H1 (cell line): ENCODE measurements at regions not wholly inside any gene's neighbourhood (a gene's known extent, or its start where the extent isn't known, plus 50 kb on each side); places are given as distances from the start of the nearest gene placed in this dataset.

Experiments
- CTCF ChIA-PET: fragments of 300-600 bp; sonication (Branson Sonifier 250); formaldehyde crosslinking; loops from one replicate; lab custom pipeline; 2021; ENCODE audit not compliant: partially characterized antibody; lab: Charles Lee
- POLR2A ChIA-PET: fragments of 300-600 bp; sonication (Branson Sonifier 250); formaldehyde crosslinking; loops from one replicate; lab custom pipeline; 2021; ENCODE audit warnings: inconsistent platforms; ENCODE audit not compliant: partially characterized antibody; lab: Charles Lee
- DNase-seq, 2 experiments: peaks; one replicate each; pipeline versions ENCODE4 v3.0.0 to v3.0.0-alpha.2; 2010 to 2022; ENCODE audit warnings: low spot score in 2 of 2, low read depth in 1 of 2, mixed read lengths in 1 of 2
- FAIRE-seq: peaks from 2 replicates; lab custom pipeline; 2011; peaks lifted over from hg19 to GRCh38; lab: Jason Lieb, UNC
- H2AFZ ChIP-seq: 2 replicates; pipeline ENCODE4 v1.8.1; 2012; ENCODE audit warnings: low read length, inconsistent platforms
- H2AK5ac ChIP-seq: 2 replicates; pipeline ENCODE4 v1.6.1; 2013; ENCODE audit warnings: low read depth, low read length
- H2BK120ac ChIP-seq: replicated peaks from 2 replicates; pipeline ENCODE3; 2013; ENCODE audit warnings: low read depth, low read length, inconsistent platforms
- H2BK12ac ChIP-seq: 2 replicates; pipeline ENCODE4 v1.6.1; 2013; ENCODE audit warnings: low read depth, low read length
- H2BK15ac ChIP-seq: 2 replicates; pipeline ENCODE4 v1.6.1; 2013; ENCODE audit warnings: low read length
- H2BK20ac ChIP-seq: 2 replicates; pipeline ENCODE4 v1.6.1; 2013; ENCODE audit warnings: low read length
- H2BK5ac ChIP-seq: 2 replicates; pipeline ENCODE4 v1.6.1; 2013; ENCODE audit warnings: low read depth, low read length
- H3K14ac ChIP-seq: 2 replicates; pipeline ENCODE4 v1.6.1; 2013; ENCODE audit warnings: inconsistent platforms; ENCODE audit not compliant: insufficient read length
- H3K18ac ChIP-seq: 2 replicates; pipeline ENCODE4 v1.6.1; 2013; ENCODE audit warnings: low read length; ENCODE audit errors: extremely low read depth
- H3K23ac ChIP-seq: 2 replicates; pipeline ENCODE4 v1.6.1; 2013; ENCODE audit warnings: inconsistent platforms; ENCODE audit not compliant: insufficient read length
- H3K23me2 ChIP-seq: 2 replicates; pipeline ENCODE4 v1.6.1; 2013; ENCODE audit warnings: low read depth, low read length
- H3K27ac ChIP-seq: 2 replicates; pipeline ENCODE4 v1.6.1; 2011; ENCODE audit warnings: low read depth, low read length, inconsistent platforms
- H3K27me3 ChIP-seq, 4 experiments: replicated peaks in 1 of 4; 1 replicate in 1 of 4; 2 replicates in 3 of 4; pipeline versions ENCODE4 v1.6.1 to v1.8.1; 2011 to 2013; ENCODE audit warnings: low read length in 3 of 4, mild to moderate bottlenecking in 3 of 4, inconsistent platforms in 2 of 4, mixed read lengths in 2 of 4, moderate library complexity in 1 of 4; ENCODE audit not compliant: control insufficient read depth in 3 of 4, insufficient read depth in 3 of 4; ENCODE audit errors: extremely low read depth in 1 of 4
- H3K36me3 ChIP-seq, 4 experiments: 2 replicates each; pipeline versions ENCODE4 v1.6.1 to v1.8.1; 2011 to 2013; ENCODE audit warnings: mild to moderate bottlenecking in 4 of 4, low read length in 3 of 4, moderate library complexity in 2 of 4, control low read depth in 1 of 4, inconsistent platforms in 1 of 4; ENCODE audit not compliant: insufficient read depth in 4 of 4, control insufficient read depth in 2 of 4
- H3K4ac ChIP-seq: replicated peaks from 2 replicates; pipeline ENCODE3; 2013; ENCODE audit warnings: low read length, low read depth, mixed read lengths, inconsistent platforms; ENCODE audit not compliant: insufficient read length
- H3K4me1 ChIP-seq, 4 experiments: replicated peaks in 1 of 4; 1 replicate in 1 of 4; 2 replicates in 3 of 4; pipeline versions ENCODE4 v1.6.1 to v1.8.1; 2011 to 2013; ENCODE audit warnings: low read length in 3 of 4, inconsistent platforms in 2 of 4, mixed read lengths in 1 of 4; ENCODE audit not compliant: insufficient read depth in 4 of 4, control insufficient read depth in 3 of 4
- H3K4me2 ChIP-seq, 2 experiments: 2 replicates each; pipeline versions ENCODE4 v1.6.1 to v1.8.1; 2011 to 2013; ENCODE audit warnings: low read depth in 2 of 2, low read length in 2 of 2, control low read depth in 1 of 2, inconsistent platforms in 1 of 2, mild to moderate bottlenecking in 1 of 2; ENCODE audit not compliant: insufficient read depth in 1 of 2
- H3K4me3 ChIP-seq, 4 experiments: fragments of 200-600, 300-600 bp in 1 of 4; sonication (generic), shearing (Covaris generic), sonication (Bioruptor Twin) in 1 of 4; 2 replicates each; pipeline versions ENCODE4 v1.5.1 to v1.8.1; 2011 to 2016; ENCODE audit warnings: low read length in 4 of 4, low read depth in 3 of 4, control low read depth in 2 of 4, inconsistent platforms in 2 of 4, mild to moderate bottlenecking in 2 of 4, mixed read lengths in 1 of 4, moderate library complexity in 1 of 4; ENCODE audit not compliant: insufficient read depth in 2 of 4; ENCODE audit errors: extremely low read depth in 1 of 4
- H3K56ac ChIP-seq: replicated peaks from 2 replicates; pipeline ENCODE3; 2013; ENCODE audit warnings: low read depth, mild to moderate bottlenecking, mixed read lengths, low read length, inconsistent platforms; ENCODE audit not compliant: insufficient read length
- H3K79me1 ChIP-seq: 2 replicates; pipeline ENCODE4 v1.6.1; 2013; ENCODE audit warnings: low read depth, low read length, control low read depth
- H3K79me2 ChIP-seq, 2 experiments: 2 replicates each; pipeline versions ENCODE4 v1.6.1 to v1.8.1; 2012 to 2013; ENCODE audit warnings: low read length in 2 of 2, mild to moderate bottlenecking in 2 of 2, inconsistent platforms in 1 of 2; ENCODE audit not compliant: insufficient read depth in 2 of 2, control insufficient read depth in 1 of 2
- H3K9ac ChIP-seq, 4 experiments: replicated peaks in 1 of 4; 1 replicate in 1 of 4; 2 replicates in 3 of 4; pipeline versions ENCODE4 v1.6.1 to v1.8.1; 2011 to 2013; ENCODE audit warnings: low read depth in 3 of 4, low read length in 3 of 4, control low read depth in 2 of 4, mild to moderate bottlenecking in 2 of 4, moderate library complexity in 2 of 4, inconsistent platforms in 1 of 4; ENCODE audit errors: extremely low read depth in 1 of 4
- H3K9me3 ChIP-seq, 2 experiments: 2 replicates each; pipeline versions ENCODE4 v1.6.1 to v1.8.1; 2012 to 2013; ENCODE audit warnings: mild to moderate bottlenecking in 2 of 2, moderate library complexity in 2 of 2, control low read depth in 1 of 2, inconsistent platforms in 1 of 2, low read depth in 1 of 2, low read length in 1 of 2, mixed read lengths in 1 of 2; ENCODE audit not compliant: insufficient read depth in 2 of 2
- H4K20me1 ChIP-seq, 2 experiments: replicated peaks in 1 of 2; 2 replicates each; pipeline versions ENCODE3 to v1.8.1; 2011 to 2013; ENCODE audit warnings: inconsistent platforms in 2 of 2, low read length in 2 of 2, mild to moderate bottlenecking in 1 of 2; ENCODE audit not compliant: insufficient read depth in 2 of 2, control insufficient read depth in 1 of 2
- H4K5ac ChIP-seq: 2 replicates; pipeline ENCODE4 v1.6.1; 2013; ENCODE audit warnings: low read length, low read depth, mixed read lengths, inconsistent platforms; ENCODE audit not compliant: insufficient read length
- H4K8ac ChIP-seq: 2 replicates; pipeline ENCODE4 v1.8.0; 2013; ENCODE audit warnings: mild to moderate bottlenecking, moderate library complexity, low read length, inconsistent platforms; ENCODE audit not compliant: insufficient read depth; ENCODE audit errors: extremely low read depth
- H4K91ac ChIP-seq: replicated peaks from 2 replicates; pipeline ENCODE3; 2013; ENCODE audit warnings: low read length, mixed read lengths, inconsistent platforms; ENCODE audit not compliant: insufficient read length
- ATF2 ChIP-seq: IDR thresholded peaks from 2 replicates; pipeline ENCODE4 v1.6.1; 2012; ENCODE audit warnings: low read length, inconsistent platforms
- EP300 ChIP-seq, 2 experiments: IDR thresholded peaks; 1 replicate in 1 of 2; 2 replicates in 1 of 2; pipeline ENCODE4 v1.6.1; 2011 to 2012; ENCODE audit warnings: low read depth in 2 of 2, low read length in 2 of 2, mild to moderate bottlenecking in 2 of 2, borderline replicate concordance in 1 of 2, inconsistent platforms in 1 of 2, moderate library complexity in 1 of 2
- GABPA ChIP-seq: IDR thresholded peaks from 2 replicates; pipeline ENCODE4 v1.6.1; 2011; ENCODE audit warnings: mild to moderate bottlenecking, low read length, moderate library complexity, borderline replicate concordance; ENCODE audit not compliant: insufficient read depth
- HDAC2 ChIP-seq, 2 experiments: fragments of 300-600 bp in 1 of 2; sonication (generic) in 1 of 2; IDR thresholded peaks; 2 replicates each; pipeline ENCODE4 v1.6.1; 2011 to 2012; ENCODE audit warnings: low read depth in 2 of 2, low read length in 2 of 2, mild to moderate bottlenecking in 2 of 2, moderate library complexity in 2 of 2, borderline replicate concordance in 1 of 2, inconsistent platforms in 1 of 2
- RXRA ChIP-seq: IDR thresholded peaks from 2 replicates; pipeline ENCODE4 v1.6.1; 2011; ENCODE audit warnings: low read depth, mild to moderate bottlenecking, low read length, moderate library complexity; ENCODE audit not compliant: insufficient read depth
- SP2 ChIP-seq: IDR thresholded peaks from 2 replicates; pipeline ENCODE4 v1.6.1; 2012; ENCODE audit warnings: mild to moderate bottlenecking, low read length, inconsistent platforms
- WGBS, 2 experiments: shearing (Covaris generic) in 1 of 2; methylation state at CpG; one replicate each; pipeline versions ENCODE4 v1.1.6 to v1.1.7; 2013 to 2015; ENCODE audit warnings: low lambda C conversion rate in 2 of 2, mixed read lengths in 2 of 2, inconsistent platforms in 1 of 2, low coverage in 1 of 2, missing lambda C conversion rate in 1 of 2; ENCODE audit not compliant: insufficient replicate concordance in 2 of 2, insufficient coverage in 1 of 2, insufficient read length in 1 of 2; ENCODE audit errors: extremely low coverage in 1 of 2, missing lambda C conversion rate in 1 of 2; 5-methylcytosine and 5-hydroxymethylcytosine counted together

GRCh38 chr6:43990627-43991619, 136.3 kb downstream of the MRPL14 start:
- H3K27ac ChIP-seq, result no peak overlapping the region
- no peak overlapping the region for H3K56ac ChIP-seq
- no peak overlapping the region; the same call in 1 of the 2 replicates for H4K8ac ChIP-seq
- peak overlapping the region in 1 of 4 experiments; percentile 42; a peak in 1 of 7 replicates for H3K9ac ChIP-seq
- TF ChIP-seq GABPA (no peak), HDAC2 (IDR thresholded peaks at IDR 0.05; ENCODE audit: borderline replicate concordance in 1 of 2, low read depth in 2 of 2, low read length in 2 of 2) (no peak), EP300 (IDR thresholded peaks at IDR 0.05; ENCODE audit: borderline replicate concordance in 1 of 2, low read depth in 2 of 2, low read length in 2 of 2) (no peak), RXRA (no peak), SP2 (no peak), ATF2 (no peak)
- H3K4me1 ChIP-seq, result peaks cover 0 to 16% (median 8%) of the 10 kb centered on the region in 4 experiments; a peak in 6 of 7 replicates
- H2BK15ac ChIP-seq, result peak overlapping the region; percentile 29; the same call in 1 of the 2 replicates
- no peaks in the 10 kb centered on the region for H3K79me1 ChIP-seq
- H3K36me3 ChIP-seq, result no peaks in the 10 kb centered on the region
- H3K4me3 ChIP-seq, result no peak overlapping the region
- H2BK12ac ChIP-seq, result peak overlapping the region; percentile 60; the same call in 1 of the 2 replicates
- no peak for FAIRE-seq
- no peak overlapping the region for H3K14ac ChIP-seq
- H4K91ac ChIP-seq, result peak overlapping the region; percentile 2
- H3K4me2 ChIP-seq, result no peak overlapping the region
- no peak overlapping the region for H2AFZ ChIP-seq
- no peaks in the 10 kb centered on the region for H4K20me1 ChIP-seq
- no peak overlapping the region for H2BK20ac ChIP-seq
- H3K18ac ChIP-seq, result peak overlapping the region; percentile 53; the same call in 1 of the 2 replicates
- no peak overlapping the region for H2AK5ac ChIP-seq
- H2BK120ac ChIP-seq, result no peak overlapping the region
- POLR2A ChIA-PET, result interaction anchor here (0.8 to 1.2 kb wide), 6 partner anchors 7 to 222 kb away, joined by 3 to 4 read pairs (median 3); no protein-coding TSS in a partner anchor
- peak overlapping the region; percentile 20 for H3K4ac ChIP-seq
- WGBS, 2 experiments, result 86% methylated on average over 18 of the region's 18 CpGs; no CpG with 5 or more reads in 1 of the 2 experiments
- 0 out of 2 replicates have a peak overlapping the region, but pooled peaks have one; percentile 37 for H2BK5ac ChIP-seq
- CTCF ChIA-PET, result interaction anchor here (0.7 to 8.7 kb wide), 18 partner anchors 8 to 324 kb away, joined by 3 to 82 read pairs (median 4); partner anchors contain the start of gene VEGFA
- no peaks in the 10 kb centered on the region for H3K79me2 ChIP-seq
- no peak for DNase-seq
- H3K9me3 ChIP-seq, result no peaks in the 10 kb centered on the region
- no peaks in the 10 kb centered on the region for H3K23me2 ChIP-seq
- H4K5ac ChIP-seq, result no peak overlapping the region
- H3K27me3 ChIP-seq, result no peaks in the 10 kb centered on the region
- H3K23ac ChIP-seq, result no peak overlapping the region
